GM21529 (cell line): ENCODE measurements at regions not wholly inside any gene's neighbourhood (a gene's known extent, or its start where the extent isn't known, plus 50 kb on each side); places are given as distances from the start of the nearest gene placed in this dataset.
A peak's percentile ranks its signal among the peaks of the same experiment; 100 is the strongest.
"Not testable (repeated sequence)": the region's sequence is repeated elsewhere in the genome, so short reads cannot be mapped to it uniquely, and the experiment has no call there.

Experiments
- ATAC-seq: cut with Tn5 transposase; IDR thresholded peaks from one replicate; pipeline ENCODE4 v1.9.1; 2021; ENCODE audit not compliant: unreplicated experiment

DNA sequence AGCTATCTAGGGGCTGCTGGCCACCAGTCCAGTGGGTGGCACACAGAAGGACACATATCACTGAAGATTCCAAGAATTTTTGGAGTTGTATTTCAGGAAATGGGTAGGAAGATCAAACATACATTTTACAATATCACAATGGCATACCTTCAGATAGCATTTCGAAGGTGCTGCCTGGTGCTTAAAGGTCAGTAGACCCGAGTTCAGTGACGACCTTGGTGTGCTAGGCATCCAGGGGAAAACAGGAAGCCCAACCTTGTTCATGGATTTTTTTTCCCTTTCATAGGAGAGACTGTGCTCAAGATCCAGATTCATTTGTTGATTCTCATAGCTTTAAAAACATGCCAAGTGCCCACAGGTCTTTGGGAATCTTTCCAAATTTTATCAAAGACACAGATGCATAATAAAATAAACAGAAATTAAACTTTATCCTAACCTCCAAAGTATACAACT lies 51.0 kb upstream of the RCBTB2 start:
- ATAC-seq = no peak

DNA sequence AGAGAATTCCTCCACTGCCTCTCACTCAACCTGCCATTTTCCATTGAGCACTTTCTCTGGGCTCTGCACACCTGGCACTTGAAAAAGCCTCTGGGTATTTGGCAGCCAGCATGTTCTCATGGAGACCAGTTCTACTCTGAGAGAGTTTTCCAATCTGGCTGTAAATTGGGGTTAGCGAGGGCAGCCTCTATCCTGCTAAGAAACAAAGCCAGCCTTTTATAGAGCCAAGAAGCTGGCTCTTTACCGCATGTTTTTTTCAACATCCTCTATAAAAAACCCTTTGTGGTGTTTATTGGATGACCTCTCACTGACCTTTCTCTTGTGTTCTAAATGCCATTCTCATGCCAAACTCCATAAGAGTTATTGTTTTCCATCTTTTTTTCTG lies 52.6 kb upstream of the RCBTB2 start:
- ATAC-seq = no peak

DNA sequence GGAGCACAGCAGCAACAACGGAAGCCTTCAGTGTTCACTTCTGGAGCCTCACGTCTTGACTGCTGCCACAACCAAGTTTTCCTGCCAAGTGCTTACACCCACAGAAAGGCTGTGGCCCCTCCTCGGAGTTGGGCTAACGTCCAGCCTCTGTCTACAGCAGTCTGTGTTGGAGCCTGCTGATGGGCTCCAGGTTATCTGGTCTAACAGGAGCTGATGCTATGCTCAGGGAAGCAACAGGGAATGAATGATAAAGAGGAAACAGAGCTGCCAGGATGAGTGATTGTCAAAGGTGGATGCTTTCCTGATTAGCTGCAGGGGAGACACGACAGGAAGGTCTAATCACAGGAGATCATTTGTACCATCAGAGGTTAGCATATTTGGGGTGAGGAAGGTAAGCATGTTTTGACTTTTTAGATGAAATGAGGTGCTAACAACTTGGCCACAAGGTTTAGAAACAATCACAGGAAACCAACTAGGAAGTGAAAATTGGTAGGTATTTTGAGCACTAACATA lies 53.8 kb upstream of the RCBTB2 start:
- peak; percentile 51 for ATAC-seq

DNA sequence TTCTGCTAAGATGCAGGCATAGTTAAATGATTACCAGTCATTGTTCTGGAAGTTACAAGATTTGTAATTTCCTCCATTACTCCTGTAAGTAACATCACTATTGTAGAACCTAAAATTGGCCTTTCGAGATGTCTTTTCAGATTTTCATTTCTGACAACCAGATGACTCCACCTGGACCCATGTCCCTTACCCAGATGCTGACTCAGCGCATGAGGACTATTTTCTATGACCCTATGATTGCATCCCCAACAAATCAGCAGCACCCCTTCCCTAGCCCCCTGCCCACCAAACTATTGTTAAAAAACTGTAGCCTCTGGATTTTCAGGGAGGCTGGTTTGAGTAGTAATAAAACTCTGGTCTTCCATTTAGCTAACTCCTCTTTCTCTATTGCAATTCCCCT lies 55.2 kb upstream of the RCBTB2 start:
- ATAC-seq = no peak

DNA sequence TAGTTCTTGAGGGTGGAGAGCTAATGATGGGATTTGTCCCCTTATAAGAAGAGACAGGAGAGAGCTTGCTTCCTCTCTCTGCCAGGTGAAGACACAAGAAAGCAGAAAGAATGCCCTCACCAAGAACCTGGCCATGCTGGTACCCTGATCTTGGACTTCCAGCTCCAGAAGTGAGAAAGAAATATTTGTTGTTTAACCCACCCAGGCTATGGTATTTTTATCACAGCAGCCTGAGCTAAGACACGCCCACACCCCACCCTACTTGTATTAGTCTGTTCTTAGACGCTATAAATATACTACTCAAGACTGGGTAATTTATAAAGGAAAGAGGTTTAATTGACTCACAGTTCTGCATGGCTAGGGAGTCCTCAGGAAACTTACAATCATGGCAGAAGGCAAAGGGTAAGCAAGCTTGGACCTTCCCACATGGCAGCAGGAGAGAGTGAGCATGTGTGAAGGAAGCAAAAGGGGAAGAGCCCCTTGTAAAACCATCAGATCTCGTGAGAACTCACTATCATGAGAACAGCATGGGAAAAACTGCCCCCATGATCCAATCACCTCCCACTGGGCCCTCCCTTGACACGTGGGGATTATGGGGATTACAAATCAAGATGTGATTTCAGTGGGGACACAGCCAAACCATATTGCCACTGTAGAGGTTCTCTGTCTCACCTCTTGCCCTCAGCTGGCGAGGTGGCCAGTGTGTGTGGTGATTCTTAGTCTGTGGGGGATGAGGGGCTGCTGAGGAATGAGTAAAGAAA lies 57.4 kb upstream of the RCBTB2 start:
- ATAC-seq = no peak

DNA sequence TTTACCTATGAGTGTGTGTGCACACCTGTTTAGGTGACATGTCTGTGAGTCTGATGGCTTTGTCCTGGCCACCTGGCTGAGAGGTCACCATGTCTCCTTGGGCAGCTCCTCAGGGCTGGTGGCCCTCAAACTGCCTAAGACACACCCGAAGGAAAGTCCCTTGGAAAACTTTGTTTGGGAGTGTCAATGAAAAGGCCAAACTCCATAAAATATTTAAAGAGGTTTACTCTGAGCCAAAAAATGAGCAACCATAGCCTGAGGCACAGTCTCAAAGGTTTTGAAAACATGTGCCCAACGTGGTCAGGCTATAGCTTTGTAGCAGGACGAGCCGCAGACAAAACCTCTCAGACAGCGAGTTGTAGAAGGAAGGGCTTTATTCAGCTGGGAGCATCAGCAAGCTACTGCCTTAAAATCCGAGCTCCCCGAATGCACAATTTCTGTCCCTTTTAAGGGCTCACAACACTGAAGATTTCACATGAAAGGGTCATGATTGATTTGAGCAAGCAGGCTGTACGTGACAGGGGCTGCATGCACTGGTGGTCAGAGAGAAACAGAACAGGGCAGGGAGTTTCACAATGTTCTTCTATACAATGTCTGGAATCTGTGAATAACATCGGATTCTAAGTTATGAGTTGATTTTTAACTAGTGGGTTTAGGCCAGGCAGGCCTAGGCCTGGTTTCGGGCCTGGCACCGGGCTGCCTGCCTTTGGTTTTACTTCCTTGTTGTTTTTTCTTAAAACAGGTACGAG lies 58.4 kb upstream of the RCBTB2 start:
- not testable (repeated sequence) for ATAC-seq

DNA sequence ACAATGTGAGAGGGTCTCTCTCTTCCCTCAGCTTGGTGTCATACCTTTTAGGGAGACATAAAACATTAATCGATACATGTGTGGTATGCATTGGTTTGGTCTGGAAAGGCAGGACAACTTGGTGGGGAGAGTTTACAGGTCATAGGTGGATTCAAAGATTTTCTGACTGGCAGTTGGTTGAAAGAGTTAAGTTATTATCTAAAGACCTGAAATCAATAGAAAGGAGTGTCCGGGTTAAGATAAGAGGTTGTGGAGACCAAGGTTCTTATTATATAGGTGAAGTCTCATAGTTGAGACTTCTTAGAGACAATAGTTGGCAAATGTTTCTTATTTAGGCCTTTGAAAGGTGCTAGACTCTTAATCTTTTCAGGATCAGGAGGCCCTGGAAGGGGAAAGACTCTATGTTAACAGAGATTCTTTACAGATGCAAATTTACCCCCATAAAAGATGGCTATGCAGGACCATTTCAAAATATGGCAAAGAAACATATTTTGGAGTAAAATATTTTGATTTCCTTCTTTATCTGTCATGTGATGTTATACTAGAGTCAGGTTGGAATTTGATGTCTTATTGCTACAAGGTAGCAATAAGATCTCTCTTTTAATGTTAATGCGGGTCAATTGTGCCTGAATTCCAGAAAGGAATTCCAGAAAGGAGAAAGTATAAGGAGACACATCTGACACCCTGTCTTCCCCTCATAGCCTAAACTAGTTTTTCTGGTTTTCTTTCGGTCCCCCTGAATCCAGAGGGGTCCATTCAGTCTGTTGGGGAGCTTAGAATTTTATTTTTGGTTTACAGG lies 59.2 kb upstream of the RCBTB2 start:
- no peak for ATAC-seq

DNA sequence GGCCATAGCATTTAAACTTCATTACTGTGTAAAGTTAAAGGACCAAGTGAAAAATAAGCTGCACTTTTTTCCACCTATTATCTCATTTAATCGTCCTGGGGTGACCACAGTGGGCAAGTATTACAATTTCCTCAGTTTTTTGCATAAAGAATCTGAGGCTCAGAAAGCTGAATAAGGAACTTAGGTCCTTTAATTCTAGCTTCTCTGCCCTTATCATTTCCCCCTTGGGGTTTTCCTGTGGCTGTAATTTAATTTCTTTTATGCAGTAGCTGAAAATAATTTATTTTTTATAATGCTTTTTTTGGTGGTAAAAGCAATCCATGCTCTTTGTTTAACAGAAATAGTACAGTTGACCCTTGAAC lies 59.8 kb upstream of the RCBTB2 start:
- no peak for ATAC-seq

DNA sequence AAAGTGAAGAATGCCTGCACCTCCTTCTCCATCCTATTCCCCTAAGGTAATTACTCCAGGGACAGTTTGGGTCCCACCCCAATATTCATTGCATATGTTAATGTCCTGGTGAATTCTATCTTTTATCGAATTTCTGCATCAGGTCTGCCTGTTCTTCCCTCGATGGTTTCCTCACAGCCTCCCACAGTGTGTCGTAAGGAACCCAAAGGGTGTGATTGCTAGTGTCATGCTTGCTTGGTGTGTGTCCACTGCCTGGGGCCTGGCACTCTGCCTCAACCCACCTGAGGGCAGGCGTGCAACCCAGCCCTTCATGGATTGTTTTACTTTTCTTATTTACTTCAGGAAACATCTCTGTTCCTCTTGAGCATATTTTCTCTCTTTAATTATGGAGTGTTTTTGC lies 60.2 kb upstream of the CYSLTR2 start:
- no peak for ATAC-seq

DNA sequence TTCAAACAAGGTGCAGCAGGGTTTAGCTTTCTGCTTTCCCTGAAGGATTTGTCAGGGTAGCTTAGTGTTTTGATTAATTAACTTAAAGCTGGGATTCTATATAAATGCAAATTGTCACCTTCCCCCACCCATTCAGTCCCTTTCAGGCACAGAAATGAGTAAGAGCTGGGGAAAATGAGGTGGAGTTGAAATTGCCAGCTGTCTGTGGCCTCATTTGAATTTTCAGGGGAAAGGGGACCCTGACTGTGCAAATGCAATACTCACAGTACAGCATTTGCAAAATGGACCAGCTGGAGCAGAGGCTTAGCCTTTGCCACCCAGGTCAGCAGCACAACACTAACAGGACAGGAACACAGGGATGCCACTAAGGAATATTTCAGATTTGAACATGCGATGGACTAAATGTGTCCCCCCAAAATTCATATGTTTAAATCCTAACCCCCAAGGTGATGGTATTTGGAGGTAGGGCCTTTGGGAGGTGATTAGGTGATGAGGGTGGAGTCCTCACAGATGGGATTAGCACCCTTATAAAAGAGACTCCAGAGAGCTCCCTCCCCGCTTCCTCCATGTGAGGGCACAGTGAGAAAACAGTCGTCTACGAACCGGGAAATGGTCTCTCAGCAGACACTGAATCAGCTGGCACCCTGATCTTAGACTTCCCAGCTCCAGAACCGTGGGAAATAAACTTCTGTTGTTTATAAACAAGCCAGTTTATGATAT lies 59.5 kb upstream of the CYSLTR2 start:
- no peak for ATAC-seq

DNA sequence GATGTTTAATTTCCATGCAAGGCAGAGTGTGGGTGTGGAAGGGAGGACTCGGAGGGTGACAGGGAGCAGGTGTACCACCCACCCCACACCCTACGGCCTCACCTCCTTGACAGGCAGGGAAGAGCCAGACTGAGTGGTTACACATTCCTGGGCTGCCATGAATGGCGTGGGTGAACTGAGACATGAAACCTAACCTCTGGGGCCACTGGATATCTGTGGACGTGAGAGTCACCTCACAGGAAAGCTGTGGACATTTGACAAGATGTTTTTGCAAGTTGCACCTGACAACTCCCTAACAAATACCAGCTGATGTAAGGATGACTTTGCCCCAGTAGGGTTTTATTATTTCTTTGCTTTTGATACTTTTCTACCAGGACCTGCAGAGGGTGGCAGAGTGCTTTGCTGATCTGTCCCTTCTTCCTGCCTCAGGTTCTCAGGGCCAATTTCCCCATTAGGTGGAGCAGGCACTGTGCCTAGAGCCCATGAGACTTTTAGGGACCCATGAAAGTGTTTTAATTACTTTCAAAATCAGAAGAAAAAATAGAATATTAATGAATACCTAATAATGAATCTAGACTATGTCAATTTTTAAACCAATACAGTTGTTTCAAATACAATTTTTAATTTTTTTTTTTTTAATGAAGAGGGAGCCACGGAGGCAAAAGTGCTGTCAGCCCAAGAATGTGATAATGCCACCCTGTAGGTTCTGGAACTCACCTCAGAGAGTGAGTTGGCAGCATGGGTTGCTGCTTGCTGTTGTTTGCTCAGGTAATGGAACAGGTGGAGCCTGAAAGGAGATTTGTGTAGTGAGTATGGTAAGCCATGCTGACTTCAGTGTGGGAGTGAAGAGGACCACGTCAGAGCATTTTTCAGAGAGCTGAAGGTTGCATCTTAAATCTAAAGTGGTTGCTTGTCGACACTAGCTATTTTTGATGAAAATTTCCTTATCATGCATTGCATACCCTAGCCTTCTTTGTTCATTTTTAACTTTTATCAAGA lies 58.0 kb upstream of the CYSLTR2 start:
- peak; percentile 70 for ATAC-seq

DNA sequence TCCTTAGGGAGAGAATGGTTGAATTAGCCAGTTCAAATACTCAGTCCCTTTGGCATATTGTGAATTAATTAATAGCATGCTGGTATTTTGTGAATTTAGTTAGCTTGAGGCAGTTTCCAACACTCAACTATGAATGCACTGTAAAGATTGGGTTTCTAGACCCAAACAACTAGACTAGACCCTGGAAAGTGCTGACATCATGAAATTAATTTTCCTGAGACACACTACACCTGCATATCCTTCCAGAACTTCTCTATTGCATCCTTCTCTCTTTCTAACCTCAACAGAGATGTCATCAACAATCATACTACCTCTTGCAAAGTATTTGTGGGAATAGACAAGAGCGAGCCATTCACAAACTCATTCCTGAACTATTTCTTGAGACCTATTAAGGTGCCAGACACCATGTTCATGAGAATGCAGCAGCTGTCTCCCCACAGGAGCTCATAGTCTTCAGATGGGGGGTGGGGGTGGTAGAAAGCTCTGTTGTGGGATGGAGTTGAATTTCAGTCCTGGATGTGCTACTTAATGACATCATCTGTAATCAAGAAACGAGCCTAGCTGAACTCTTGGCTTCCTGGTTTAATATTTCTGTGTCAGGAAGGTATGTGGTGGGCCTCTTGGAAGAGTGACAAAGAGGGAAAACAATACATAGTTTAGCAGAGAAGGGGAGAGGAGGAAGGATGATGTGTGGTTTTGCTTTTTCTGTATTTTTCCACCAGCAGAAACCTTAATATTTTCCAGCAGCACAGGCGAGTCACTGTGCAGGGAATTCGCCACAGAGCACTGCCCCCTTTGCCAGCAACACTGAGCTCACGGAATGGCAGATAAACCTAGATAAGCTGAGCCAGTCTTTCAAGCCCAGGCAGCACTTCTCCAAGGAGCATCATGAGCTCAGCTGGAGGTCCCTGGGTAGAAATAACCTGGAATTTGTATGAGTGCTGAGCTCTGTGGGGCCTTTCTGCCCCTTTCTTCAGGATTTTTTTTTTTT lies 53.1 kb upstream of the CYSLTR2 start:
- no peak for ATAC-seq

DNA sequence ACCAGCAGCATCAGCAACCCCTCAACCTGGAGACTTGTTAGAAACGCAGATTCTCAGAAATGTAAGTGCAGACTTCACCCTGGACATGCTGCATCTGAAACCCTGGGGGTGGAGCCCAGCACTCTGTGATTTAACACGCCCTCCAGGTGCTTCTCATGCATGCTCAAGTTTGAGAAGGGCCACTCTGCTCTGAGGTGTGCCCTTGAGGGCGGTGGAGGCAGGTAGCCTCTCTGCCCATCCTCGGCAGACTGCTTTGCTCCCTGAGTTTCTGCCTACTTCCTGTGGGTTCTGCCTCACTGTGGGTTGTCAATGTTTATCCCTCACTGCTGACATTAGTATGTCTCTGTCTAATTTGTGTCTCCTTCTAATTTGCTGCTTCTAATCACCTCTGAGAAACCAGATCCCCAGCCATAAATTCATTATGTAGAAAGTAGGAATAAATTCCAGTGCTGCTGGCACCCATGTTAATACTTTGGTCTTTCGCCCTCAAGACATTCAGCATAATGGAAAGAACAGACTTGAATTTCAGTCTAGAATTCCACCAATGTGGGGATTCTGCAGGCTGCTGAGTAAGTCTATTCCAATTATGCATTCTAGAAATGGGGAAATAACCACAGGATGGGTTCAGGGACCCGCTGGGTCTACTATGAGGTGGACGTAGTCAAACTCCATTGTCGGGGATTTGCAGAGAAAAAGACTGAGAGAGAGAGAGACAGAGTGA lies 51.3 kb upstream of the CYSLTR2 start:
- ATAC-seq = no peak

DNA sequence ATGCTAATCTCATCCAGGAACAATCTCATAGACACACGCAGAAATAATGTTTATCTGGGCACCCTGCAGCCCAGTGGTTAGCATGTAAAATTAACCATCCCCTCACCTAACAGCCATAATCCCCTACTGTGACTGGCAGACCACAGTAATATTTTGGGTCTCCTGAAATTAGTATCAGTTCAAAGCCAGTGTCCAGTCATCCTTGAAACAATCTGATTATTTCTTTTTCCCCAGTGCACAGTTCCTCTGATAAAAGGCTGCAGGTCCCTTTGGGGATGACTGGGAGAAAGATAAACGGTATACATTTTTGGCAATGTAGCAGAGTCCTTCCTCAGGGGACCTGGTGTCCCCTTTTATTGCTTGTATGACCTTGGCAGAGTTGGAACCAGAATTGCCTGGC lies 50.4 kb upstream of the CYSLTR2 start:
- ATAC-seq = no peak
